GM19238 (cell line): ENCODE measurements at regions not wholly inside any gene's neighbourhood (a gene's known extent, or its start where the extent isn't known, plus 50 kb on each side); places are given as distances from the start of the nearest gene placed in this dataset.

Experiments
- DNase-seq: peaks from one replicate; pipeline ENCODE4 v3.0.0; 2011; ENCODE audit warnings: low spot score; ENCODE audit not compliant: insufficient read length

DNA sequence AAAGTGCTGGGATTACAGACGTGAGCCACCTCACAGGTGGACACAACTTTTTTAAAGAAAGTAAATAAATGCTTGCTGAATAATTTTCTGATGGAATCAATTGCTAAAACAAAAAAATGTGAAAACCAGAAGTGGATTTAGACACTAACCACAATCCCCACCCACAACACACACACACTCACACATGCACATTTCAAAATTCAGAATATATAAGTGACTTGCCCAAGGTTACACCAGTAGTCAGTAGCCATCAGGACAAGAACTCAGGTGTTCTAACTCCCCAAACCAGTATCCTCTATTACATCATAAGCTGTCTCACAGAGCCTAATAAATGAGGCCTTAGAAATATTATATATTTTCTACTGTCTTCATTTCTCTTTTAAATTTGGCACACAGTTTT, 1923.6 kb upstream of the PIK3C3 start:
- no peak for DNase-seq

DNA sequence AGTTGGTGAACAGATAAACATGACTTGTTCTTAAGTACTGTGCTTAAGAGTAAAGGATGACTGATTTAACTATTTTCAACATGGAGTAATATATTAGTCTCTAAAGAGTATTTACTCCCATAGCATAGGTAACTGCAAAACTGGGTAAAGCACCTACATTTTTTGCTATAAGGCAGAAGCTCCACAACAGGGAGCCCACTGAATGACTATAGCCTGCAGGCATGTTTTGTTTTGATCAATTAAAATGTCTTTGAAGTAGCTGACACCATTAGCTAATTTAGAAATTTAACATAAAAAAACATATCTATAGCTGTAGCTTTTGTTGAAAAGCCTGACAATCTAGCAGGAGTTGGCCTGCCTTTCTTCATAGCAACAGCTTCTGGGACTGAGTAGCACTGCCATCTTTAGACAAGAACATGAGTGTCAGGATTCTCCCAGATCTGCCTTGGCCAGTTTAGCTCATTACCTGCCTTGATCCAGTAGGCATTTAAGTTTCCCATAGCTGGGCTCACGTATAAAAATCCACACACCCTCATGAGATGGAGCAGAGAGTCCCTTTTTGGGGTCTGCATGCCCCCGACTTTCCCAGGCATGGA, 1935.1 kb upstream of the PIK3C3 start:
- no peak for DNase-seq

DNA sequence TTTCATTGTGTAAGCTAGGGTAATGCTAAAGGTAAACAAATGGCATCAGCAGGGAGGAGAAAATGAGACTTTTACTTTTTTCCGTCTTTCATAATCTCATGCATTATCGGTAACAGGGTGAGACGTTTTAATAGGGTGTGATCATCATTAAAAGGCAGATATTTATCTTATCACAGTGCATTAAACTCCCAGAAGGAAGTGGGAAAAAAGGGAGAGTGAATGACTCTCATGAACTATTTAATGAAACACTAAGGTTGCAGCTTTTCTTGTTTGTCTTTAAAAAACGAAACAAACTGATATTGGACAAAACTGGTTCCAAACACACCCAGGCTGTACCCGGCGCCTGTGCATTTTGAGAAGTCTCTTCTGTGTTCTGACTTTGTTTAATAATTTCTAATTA, 1936.8 kb upstream of the PIK3C3 start:
- DNase-seq = no peak

DNA sequence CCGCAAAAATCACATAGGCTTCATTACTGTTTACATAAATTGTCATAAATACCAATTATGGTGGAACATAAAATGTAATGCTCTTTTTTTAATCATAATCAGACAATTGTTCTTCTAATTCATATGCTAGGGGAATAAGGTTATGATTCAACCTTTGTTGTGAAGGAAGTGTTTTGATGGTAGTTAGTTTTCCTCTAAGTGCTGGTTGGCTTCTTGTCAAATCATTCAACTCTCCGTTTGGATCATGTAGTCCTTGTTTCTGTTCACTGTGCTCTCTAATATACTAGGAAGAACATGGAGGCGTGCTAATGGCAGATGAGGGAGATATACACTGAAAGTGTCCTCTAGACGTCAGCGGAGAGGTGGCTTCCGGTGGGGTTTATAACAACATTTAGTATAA, 1938.0 kb upstream of the PIK3C3 start:
- DNase-seq = no peak

DNA sequence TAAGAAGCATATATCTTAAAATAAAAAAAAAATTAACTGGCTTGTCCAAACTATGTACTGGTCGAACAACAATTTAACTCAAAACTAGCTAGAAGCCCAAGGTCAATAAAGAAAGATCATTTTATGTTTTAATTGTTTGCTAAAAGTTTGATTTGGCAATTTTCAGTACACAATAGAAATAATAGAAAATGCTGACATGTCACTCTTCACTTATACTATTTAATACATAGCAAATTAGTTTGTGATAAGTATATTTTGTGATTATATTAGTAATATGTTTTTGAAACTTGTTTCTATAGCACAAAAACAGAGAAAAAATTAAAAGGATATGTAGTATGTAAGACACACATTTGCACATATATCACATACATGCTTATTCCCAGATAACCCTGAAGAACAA, 1938.6 kb upstream of the PIK3C3 start:
- DNase-seq = no peak

DNA sequence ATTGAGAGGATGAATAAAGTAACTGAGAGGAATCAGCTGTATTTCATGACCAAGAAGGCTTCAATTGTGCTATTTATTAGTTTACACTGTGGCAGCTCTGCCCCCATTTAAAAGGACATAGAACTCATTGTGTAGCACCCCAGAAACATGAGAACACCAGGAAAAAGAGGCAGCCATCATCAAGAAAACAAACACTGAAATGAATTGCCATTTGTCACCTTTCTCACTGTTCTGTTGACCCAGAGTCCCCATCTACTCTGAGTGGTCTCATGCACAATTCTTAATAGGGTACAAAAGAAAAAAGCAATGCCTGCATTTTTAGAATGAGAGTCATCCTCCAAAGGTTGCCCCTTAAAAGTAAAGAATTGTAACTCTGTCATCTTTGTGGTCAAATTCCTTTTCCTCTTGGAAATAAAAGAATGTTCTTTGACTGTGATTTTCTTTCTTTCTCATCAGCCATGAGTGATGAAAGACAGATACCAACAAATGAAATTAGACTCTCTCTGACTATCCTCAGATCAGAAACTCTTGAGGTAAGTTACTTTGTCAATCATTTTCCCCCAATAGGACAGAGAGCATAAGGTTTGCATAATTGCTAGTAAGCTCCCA, 1941.9 kb upstream of the PIK3C3 start:
- DNase-seq = no peak

DNA sequence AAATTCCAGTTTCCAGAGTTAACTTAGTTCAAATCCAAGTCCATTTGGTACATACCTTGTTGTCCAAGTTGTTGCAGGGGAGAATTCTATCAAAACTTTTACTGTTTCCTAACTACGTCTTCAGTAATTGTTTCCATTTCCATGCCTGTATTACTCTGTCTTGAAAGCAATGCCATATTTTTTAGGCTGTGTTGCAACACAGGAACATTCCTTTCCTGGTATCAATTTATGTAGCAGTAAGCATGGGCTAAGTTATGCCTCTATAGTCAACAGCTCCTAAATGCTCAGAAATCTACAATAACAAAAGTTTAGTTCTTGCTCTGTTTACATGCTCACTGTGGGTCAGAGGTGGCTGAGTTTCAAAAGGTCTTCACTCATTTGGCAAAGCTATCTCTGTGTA, 1943.8 kb upstream of the PIK3C3 start:
- no peak for DNase-seq

DNA sequence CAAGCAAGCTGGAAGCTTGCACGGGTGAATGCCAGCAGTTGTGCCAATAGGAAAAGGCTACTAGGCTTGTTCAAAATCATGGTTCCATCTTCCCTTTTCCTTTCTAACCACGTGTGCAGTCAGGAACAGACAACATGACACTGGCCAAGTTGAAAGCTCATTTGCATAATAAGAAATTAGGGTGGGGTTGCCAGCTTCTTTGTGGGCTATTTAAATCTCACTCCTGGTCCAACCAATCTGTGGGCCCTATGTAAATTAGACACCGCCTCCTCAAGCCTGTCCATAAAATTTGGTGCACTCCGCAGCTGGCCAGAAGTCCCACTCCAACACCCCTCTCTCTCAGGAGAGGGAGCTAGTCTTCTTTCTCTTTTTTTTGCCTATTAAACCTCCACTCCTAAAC, 1948.4 kb upstream of the PIK3C3 start:
- no peak for DNase-seq

DNA sequence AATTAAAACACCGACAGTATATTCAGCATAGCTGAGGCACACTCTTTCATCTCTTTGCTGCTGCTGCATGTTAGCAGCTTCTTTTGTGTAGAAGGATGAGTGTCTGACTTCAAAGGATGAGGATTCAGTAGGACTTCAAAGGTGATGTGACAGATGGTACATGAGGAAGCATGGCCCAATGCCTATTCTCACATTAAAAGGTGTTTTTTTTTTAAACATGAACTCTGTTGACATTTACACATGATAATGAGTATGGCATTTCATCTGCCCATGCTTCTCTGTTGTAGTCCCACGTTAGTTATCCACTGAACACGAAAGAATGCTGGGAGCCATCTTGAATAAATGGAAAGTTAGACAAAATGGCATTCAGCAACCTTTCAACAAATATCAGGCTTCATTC, 1950.8 kb upstream of the PIK3C3 start:
- DNase-seq = no peak

DNA sequence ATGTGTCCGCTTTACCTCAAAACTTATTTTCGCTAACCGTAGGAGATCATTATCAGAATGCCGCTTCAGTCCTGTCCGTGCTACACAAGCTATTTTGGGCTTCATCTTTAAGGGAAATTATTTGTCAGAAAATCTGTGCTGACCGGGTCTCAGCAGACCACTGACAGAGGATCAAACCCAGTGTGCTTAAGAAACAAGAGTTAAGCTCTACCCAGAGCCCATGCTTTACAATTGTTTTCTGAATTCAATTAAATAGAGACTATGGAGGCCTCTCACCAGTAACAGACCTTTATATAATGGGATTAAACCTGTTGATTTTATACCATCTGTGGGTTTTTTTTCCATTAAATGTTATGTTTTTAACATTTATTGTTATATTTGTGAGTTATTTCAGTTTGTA, 1956.7 kb upstream of the PIK3C3 start:
- DNase-seq = no peak

DNA sequence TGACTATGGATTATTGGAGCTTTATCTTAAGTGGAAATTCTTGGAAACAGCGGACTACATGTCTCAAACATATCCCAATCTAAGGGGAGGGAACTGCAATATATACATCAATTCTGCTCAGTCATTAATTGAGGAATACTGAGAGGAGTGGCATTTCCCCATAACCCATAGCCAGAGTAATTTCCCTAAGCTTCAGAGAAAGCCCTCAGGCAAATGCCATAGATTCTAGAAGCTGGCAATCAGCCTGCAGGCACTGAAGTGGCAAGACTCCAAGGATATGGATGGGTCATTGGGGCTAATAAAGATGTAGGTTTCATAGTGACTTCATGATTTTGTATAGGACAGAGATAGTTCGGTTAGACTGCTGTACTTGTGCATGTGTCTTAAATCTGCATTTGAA, 1960.5 kb upstream of the PIK3C3 start:
- no peak for DNase-seq

DNA sequence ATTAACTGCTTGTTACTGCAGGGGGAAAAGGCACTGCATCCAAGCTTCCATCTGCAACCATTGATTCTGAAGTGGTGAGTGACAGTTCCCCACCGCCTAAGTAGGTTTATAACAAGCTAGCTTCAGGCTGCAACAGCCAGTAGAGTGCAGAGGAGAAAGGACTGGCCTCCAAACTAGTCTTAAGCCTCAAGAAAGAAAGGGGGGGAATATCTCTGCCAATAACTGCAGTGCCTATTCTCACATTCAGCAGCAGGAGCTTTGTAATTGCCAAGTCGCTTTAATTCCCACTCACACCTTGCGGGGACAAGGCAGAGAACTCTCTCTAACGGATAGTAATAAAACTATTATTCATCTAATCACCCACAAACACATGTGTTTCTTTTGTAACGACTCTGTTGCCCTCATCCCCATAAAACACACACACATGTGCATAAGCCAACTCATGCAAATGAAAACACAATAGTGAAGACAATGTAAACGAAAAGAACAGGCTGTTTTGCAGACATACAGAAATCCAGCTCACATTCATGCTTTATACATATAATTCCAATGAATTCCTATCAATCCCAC, 1963.3 kb upstream of the PIK3C3 start:
- no peak for DNase-seq

DNA sequence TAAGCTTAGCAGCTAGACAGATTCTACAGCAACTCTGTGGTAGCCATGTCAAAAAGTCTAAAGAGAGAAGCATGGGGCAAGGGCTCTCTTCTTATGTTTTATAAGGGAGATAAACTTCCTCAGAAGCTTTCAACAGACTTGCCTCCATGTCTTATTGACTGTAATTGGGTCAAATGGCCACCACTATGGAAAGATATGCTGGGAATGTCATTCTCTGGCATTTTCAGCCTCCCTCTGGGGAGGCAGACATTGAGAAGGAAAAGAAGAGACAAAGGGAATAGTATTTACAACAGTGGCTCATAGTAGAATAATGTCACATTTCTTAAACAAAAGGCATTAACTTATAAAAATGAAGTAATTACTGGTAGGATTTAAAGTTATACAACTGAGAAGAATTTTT, 1964.5 kb upstream of the PIK3C3 start:
- no peak for DNase-seq

DNA sequence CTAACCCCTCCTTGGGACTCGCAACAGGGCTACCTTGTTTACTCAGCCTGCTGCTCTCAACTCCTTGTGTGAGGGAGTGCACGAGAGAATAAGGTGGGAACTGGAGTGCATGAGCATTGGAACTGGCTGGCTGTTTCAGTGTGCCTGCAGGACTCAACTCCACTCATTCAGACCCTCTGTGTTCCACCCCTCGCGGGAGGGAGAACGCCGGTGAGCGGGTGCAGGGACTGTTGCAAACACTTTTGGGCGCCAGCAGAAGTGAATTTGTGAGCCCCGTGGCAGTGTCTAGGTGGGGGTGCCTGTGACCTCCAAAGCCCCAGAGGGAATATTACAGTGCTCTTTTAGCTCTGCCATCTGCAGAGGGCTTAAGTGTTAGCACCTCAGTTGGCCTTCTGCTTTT, 1978.3 kb upstream of the PIK3C3 start:
- no peak for DNase-seq

DNA sequence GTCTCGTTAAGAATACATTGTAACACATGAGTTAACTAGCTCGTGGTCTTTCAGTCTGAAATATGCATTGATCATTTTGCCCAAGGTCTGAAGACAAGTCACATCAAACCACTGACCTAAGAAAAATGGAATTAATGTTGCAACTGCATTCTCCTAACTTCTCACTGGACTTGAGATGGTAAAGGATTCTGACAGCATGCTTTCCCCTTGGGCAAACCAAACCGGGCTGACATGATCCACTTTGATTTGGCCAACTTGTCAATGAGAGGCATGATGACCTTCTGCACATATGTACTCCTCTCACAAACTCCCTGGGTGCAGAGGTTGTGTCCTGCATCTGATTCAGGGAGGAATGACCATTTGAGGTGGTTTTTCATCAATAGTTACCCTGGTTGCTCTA, 1982.5 kb upstream of the PIK3C3 start:
- no peak for DNase-seq

DNA sequence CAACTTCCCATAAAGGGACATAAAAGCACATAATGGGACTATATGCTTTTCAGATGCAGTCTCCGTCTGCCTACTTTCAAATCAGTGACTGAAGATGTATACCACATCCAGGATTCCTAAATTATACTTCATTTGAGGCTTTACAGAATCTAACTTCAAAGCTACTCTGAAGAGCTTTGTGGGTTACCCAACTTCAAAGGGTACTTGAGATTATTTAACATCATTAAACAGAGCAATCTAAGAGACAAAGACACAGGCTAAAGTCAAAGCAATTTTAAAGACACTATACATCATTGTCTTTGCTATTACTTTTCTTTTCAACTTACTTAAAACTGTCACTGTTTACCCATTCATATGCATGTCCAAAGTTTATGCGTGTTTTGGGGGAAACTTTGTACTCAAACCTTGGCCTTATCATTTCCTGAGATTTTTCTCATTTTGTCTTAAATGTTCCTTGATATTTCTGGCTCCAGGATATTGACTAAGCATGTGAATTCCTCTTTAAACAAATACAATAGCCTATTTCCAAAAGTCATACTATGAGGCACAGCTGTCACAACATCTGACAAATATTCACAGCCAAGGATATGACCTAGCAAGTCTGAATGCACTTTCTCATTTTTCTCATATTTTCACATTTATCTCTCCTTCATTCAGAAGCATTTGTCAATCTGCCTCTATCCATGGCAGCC, 1985.1 kb upstream of the PIK3C3 start:
- DNase-seq = no peak

DNA sequence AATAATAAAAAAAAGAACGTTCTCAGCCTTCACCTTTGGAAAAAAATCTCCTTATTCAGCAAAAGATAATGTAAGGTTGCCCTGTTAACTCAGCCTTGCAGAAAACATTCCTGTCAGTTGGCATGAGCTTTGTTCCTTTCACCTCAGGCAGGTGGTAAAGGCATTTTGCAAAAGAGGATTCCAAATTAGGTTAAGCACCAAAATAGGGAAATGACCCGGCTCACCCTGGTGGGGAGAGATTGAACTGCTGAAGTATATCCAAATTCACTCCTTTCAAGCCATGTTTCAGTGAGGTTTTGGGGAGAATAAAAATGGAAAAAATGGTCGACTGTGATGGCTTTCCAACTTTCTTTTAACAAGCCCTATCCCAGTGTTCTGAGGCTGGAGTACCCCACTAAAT, 1988.8 kb upstream of the PIK3C3 start:
- no peak for DNase-seq

DNA sequence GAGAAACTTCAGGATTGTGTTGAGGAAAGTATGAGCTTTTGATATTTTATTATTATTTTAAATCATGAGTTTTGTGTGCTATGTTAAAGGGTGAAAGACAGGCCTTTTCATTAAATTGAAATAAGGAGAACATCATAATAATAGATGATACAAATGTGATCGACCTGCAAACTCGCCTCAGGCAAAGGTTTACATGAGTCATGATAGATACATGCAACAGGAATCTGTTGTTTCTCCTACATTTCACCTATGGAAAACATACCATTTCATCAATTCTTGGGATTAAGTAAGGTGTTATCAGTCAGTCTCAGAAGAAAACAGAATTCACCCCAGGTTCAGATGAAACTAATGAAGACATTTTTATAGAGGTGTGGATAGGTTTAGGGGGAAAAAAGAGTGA, 1992.5 kb upstream of the PIK3C3 start:
- no peak for DNase-seq

DNA sequence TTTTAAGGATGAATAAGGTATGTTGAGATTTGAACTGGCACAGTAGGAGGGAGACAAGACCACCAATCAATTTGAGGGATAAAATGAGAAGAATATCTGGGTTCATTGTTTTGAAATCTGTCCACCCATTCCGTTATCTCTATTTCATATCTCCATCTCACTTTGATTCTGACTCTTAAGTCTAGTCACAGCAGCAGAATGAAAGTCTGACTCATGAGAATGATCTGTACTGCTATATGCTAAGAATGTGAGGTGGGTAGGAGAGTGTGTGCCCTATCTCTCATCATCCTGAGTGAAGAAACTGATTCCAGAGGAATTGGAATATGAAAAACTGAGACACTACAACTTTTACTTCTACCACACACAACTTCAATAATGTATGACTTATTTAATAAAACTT, 1994.5 kb upstream of the PIK3C3 start:
- DNase-seq = no peak

DNA sequence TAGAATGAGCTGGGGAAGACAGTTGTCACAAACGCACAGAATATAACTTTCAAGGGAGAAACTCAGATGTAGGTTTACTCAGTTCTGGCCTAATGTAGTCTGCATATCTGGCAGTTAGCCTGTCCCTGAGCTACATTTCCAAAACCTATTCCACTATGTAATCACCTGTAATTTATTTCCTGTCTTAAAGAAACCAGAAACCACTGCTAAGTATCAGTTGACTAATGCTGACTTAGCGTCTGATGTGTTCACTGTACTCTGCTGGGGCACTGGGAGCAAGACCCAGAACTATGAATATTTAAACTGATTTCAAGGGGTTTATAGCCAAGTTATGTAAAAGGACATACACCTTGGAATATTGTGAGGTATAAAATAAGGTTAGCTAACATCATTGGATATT, 1995.2 kb upstream of the PIK3C3 start:
- no peak for DNase-seq

DNA sequence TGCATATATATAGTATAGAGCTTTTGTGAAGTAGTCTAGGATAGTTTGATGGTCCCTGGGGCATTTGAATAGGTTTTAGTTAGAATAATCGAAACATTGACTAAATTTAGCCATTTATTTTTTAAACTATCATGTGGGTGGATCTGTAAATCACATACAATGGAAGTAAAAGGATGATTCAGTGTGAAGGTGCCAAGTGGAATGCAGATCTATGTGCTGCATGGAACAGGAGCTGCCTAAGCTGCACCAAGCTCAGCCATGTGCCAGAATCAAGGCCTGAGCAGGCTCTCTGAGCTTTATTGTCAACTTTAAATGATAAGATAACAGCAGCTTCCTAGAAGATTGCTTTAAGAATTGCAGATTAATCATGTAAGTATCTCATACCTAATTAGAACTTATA, 1996.2 kb upstream of the PIK3C3 start:
- DNase-seq = no peak

DNA sequence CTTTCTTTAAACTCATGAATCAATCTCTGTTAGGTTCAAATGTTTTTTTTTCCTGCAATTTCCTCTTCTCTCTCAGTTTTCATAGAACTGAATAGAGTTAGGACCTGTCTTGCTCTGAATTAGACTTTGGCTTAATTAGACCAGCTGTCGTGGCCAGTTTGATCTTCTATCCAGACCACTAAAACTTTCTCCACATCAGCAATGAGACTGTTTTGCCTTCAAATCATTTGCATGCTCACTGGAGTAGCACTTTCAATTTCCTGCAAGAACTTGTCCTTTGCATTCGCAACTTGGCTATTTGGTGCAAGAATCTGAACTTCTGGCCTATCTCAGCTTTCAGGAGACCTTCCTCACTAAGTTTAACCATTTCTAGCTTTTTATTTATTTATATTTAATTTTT, 2002.2 kb upstream of the PIK3C3 start:
- no peak for DNase-seq

DNA sequence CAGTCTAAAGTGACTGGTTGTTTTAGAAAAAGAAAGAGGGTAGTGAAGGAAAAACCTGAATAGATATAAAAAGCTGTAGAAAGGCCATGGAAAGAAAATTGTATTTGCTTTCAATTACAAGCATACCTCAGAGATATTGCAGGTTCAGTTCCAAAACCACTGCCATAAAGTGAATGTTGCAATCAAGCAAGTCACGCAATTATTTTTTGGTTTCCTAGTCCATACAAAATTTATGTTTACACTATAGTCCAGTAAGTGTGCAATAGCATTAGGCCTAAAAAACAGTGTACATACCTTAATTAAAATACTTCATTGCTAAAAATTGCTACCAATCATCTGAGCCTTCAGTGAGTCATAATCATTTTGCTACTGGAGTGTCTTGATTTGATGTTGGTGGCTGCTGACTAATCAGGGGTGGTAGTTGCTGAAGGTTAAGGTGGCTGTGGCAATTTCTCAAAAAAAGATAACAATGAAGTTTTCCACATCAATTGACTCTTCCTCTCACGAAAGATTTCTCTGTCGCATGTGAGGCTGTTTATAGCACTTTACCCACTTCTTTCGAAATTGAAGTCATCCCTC, 2003.8 kb upstream of the PIK3C3 start:
- DNase-seq = no peak
